Neural progenitor cell (in vitro differentiated cells): ENCODE measurements at regions not wholly inside any gene's neighbourhood (a gene's known extent, or its start where the extent isn't known, plus 50 kb on each side); places are given as distances from the start of the nearest gene placed in this dataset.

Source experiments
- CTCF ChIP-seq: fragments of 200-600 bp; sonication (generic); IDR thresholded peaks from 2 replicates; pipeline ENCODE4 v1.5.1; 2017; ENCODE audit warnings: antibody characterized with exemption, mild to moderate bottlenecking
- EZH2 ChIP-seq: fragments of 200-600 bp; sonication (generic); IDR thresholded peaks from 2 replicates; pipeline ENCODE4 v1.6.1; 2017; ENCODE audit warnings: antibody characterized with exemption, mild to moderate bottlenecking, moderate library complexity
- EZH2phosphoT487 ChIP-seq: fragments of 200-600 bp; sonication (generic); IDR thresholded peaks from 2 replicates; pipeline ENCODE4 v1.6.1; 2017; ENCODE audit warnings: antibody characterized with exemption

DNA sequence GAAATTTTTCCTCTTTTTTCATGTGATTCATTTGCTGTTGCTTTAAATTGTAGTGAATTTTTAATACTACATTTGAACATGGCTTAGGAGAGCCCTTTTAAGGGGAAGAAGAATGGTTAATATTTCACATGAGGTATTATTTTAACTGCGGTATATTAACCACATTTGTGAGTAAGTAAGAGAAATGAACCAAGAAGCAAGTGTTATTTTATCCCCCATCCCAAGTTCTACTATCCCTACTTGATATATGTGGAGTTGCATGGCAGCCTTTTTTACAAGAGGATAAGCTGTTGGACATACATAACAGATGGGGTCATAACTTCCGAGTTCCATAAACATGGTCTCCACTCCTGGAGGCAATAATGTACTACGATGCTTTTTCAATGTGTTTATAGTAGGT lies 623.3 kb downstream of the LRFN5 start:
- TF ChIP-seq CTCF (no peak), EZH2phosphoT487 (no peak), EZH2 (no peak)
